GM21576 (cell line): ENCODE measurements at regions not wholly inside any gene's neighbourhood (a gene's known extent, or its start where the extent isn't known, plus 50 kb on each side); places are given as distances from the start of the nearest gene placed in this dataset.

Experiments
- ATAC-seq: cut with Tn5 transposase; IDR thresholded peaks from one replicate; pipeline ENCODE4 v1.9.1; 2021; ENCODE audit warnings: mild to moderate bottlenecking, moderate library complexity; ENCODE audit not compliant: unreplicated experiment

DNA sequence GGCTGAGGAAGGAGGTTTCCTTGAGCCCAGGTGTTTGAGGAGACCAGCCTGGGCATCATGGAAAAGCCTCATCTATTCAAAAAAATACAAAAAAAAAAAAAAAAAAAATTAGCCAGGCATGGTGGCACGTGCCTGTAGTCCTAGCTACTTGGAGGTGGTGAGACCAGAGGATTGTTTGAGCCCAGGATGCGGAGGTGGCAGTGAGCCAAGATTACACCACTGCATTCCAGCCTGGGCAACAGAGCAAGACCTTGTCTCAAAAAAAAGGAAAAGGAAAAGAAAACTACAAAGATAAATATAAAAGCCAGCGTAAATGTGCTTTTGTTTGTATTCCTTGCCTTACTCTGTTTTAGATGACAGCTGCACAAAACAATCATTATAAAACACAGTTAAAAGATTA is 2249.2 kb upstream of the C9orf72 start:
- ATAC-seq = no peak

GRCh38 chr9:29826421-29826820 is 2253.1 kb upstream of the C9orf72 start:
- ATAC-seq = no peak

DNA sequence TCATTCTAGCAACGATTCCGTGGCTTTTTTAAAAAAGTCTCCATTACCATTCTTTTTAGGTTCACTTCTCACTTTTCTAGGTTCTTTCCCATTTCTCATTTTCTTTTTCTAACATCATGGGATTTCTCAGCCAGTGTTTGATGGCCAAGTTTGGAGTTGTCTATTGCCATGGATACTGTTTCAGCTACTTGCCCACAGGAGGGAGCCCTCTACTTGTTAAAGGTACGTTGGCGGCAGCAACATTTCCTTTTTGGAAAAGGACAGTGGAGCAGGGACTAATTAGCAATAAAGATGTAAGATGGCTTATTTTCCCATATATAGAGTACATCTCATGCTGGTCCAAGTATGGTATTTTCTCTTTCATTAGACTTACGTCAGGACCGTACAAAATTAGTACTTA is 2257.5 kb upstream of the C9orf72 start:
- no peak for ATAC-seq

GRCh38 chr9:29838491-29839020 is 2265.3 kb upstream of the C9orf72 start:
- no peak for ATAC-seq

- ATAC-seq = no peak
Observed at GRCh38 chr9:29844251-29844650, 2271.0 kb upstream of the C9orf72 start.

GRCh38 chr9:29850664-29851063 is 2277.4 kb upstream of the C9orf72 start:
- ATAC-seq = no peak

DNA sequence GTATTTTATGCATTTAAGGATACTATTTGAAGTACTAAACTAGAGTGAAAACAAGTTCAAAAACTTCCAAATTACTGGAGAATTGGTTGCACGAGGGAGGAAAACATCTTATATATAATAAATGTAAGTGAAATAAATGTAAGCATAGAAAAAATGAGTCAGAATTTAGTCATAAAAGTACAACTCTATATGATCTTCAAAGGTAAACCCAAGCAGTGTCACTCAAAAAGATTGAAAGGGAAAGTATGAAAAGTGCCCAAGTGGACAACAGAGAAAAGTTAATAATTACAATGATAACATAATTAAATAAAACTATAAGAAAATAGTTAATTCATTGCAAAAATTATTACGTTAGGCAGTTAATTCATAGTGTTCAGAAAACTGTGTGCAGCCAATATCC is 2288.5 kb upstream of the C9orf72 start:
- ATAC-seq = no peak

- no peak for ATAC-seq
Observed at GRCh38 chr9:29865764-29866313, 2292.6 kb upstream of the C9orf72 start.

GRCh38 chr9:29866556-29866955 is 2293.3 kb upstream of the C9orf72 start:
- no peak for ATAC-seq

DNA sequence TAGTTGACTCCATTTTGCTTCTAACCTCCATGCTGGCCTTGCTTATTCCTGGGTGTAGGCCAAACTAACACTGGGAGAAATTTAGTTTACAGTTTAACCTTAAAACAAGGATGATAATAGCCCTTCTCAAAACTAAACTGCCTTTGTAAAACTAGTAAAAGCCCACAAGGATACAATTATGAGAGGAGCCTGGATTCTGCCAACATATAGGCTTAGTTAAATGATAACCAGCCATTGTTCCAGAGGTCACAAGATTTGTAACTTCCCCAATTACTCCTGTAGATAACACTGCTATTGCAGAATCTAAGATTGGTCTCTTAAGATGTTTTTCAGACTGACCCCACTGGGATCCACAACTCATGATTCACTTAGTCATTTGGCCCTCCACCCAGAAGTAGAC is 2300.3 kb upstream of the C9orf72 start:
- no peak for ATAC-seq

GRCh38 chr9:29875547-29875946 is 2302.3 kb upstream of the C9orf72 start:
- no peak for ATAC-seq

DNA sequence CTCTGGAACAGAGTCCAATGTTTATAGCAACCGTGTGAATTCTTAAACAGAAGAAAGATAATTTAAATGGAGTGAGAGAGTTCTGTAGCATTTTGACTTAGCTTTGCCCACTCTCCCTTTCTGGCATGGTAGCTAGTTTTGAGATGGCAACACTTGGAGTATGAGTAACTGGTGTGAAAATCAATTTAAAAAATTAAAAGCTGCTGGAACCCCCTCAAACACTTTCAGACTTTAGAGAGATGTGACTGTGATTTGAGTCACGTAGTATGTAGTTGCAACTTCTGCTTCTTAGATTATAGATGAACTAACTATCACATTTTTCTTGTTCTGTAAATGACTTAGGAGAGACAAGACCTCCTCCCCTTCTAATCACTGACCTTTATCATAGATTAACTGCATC is 2309.5 kb upstream of the C9orf72 start:
- ATAC-seq = no peak

- ATAC-seq = no peak
Observed at GRCh38 chr9:29906065-29906464, 2332.8 kb upstream of the C9orf72 start.

GRCh38 chr9:29928072-29928471 is 2354.8 kb upstream of the C9orf72 start:
- no peak for ATAC-seq

GRCh38 chr9:29939559-29939958 is 2366.3 kb upstream of the C9orf72 start:
- ATAC-seq = no peak

GRCh38 chr9:29945012-29945411 is 2371.7 kb upstream of the C9orf72 start:
- ATAC-seq = no peak

- no peak for ATAC-seq
Observed at GRCh38 chr9:29958469-29958868, 2385.2 kb upstream of the C9orf72 start.

- no peak for ATAC-seq
Observed at GRCh38 chr9:29965834-29966233, 2392.6 kb upstream of the C9orf72 start.

GRCh38 chr9:29966247-29966646 is 2393.0 kb upstream of the C9orf72 start:
- no peak for ATAC-seq

GRCh38 chr9:29968831-29969230 is 2395.6 kb upstream of the C9orf72 start:
- ATAC-seq = no peak

DNA sequence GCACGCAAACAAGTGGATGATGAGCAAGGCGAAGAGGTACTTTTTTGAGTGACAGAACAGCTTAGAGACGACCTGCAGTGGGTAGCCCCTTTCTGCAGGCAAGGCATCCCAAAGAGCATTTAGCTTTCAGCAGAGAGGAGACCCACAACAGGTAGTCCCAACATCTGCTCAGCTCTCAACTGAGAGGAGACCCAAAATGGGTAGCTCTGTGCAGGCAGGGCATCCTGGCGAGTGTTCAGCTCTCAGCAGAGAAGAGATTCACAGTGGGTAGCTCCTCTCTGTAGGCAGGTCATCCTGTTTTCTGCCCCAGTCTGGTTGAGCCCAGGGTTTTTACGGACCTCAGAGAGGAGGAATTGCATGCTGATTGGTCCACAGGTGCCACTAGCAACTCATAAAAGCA is 2396.1 kb upstream of the C9orf72 start:
- no peak for ATAC-seq

DNA sequence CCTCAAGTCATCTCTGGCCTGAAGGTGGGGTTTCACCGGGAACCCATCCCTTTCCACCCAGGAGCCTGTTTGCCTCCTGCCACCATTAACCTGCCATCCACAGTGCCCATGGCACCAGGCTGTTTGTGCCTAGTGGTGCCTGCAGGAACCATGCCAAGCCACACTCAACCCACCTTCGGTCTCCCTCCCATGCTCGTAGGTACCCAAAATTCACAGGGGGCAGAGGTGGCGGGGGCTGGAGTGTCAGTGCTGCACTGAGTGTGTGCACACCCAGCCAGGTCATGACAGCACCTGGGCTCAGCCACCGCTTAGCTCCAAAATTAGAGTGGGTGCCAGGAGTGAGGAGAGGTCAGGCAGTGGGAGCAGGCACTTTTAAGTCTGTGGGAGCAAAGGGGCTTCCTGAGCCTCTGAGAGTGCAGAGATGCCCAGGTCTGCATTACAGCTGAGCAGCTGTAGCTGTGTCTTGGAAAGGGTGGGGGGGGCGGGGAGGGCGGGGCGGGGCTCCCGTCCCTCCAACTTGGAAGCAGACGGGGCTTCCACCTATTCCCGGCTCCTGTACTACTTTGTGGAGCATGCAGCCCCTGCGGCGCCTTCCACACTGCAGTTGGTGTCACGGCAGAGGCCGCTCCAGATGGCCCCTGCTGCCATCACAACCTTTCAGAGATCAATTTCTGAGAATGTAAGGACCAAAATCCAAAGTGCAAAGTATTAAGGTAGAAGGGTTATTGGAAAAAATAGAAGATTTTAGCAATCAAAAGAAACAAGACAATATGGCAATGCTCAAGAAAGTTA is 2396.8 kb upstream of the C9orf72 start:
- no peak for ATAC-seq

- no peak for ATAC-seq
Observed at GRCh38 chr9:29974197-29974596, 2400.9 kb upstream of the C9orf72 start.
